ENCODE measurements at regions not wholly inside any gene's neighbourhood (a gene's known extent, or its start where the extent isn't known, plus 50 kb on each side); places are given as distances from the start of the nearest gene placed in this dataset.

GRCh38 chr2:176781570-176782217 lies 430.9 kb upstream of the HNRNPA3 start:
- no peak for TF ChIP-seq CTCF (IDR thresholded peaks at IDR 0.05)
- no peak for TF ChIP-seq POLR2AphosphoS5 (IDR thresholded peaks at IDR 0.05)
- no peak for TF ChIP-seq POLR2A (IDR thresholded peaks at IDR 0.05)

Data from stomach (tissue), 4 donors.